Stimulated activated CD8-positive, alpha-beta memory T cell treated with anti-CD3 and anti-CD28 coated beads, Interleukin-15, amount 100 ng/mL, for 4 hours (primary cell): ENCODE measurements at regions not wholly inside any gene's neighbourhood (a gene's known extent, or its start where the extent isn't known, plus 50 kb on each side); places are given as distances from the start of the nearest gene placed in this dataset.
"Not testable (repeated sequence)": the region's sequence is repeated elsewhere in the genome, so short reads cannot be mapped to it uniquely, and the experiment has no call there.

Experiments used
- DNase-seq, 2 donors: peaks; one replicate each; pipeline ENCODE4 v3.0.0-alpha.2; 2020; ENCODE audit warnings: low read depth in 2 of 2

DNA sequence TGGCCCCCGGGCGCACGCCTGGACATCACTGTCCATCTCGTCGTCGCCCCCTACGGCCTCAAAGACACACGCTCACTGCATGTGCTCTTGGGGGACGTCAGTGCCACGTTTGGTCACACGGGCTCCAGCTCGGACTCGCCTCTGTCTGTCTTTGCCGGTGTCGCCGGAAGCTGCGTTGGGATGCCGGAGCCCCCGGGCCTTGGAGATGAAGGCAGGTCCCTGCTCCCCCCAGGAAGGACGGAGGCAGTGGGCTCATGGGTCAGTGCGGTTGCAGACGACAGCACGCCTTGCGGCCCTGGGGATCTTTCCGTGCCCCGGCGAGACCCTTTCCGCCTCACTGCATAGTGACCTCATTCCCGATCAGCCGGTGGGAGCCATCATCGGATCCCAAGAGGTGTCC lies 1399.9 kb upstream of the PCDH10 start:
- DNase-seq, result not testable (repeated sequence)

- DNase-seq, result not testable (repeated sequence)
These were observed 1399.1 kb upstream of the PCDH10 start for GRCh38 chr4:131750006-131750405.

DNA sequence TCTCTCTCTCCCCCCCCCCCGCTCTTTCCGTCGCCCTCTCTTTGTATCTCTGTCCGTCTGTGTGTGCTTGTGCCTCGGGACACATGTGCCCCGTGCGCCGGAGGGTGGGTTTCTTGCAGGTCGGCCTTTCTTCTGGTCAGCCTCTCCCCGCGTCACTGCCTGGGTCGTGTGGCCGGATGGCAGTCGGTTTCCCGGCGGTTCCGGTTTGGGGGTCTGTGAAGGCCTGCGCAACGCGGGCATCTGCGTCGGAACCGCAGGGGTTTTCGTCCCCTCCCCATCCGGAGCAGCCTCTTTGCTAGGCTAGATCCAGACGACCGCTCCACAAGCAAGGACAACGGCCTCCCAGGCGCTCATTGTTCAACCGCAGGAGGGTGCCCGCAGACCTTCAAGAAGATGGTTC lies 1398.6 kb upstream of the PCDH10 start:
- not testable (repeated sequence) for DNase-seq

DNA sequence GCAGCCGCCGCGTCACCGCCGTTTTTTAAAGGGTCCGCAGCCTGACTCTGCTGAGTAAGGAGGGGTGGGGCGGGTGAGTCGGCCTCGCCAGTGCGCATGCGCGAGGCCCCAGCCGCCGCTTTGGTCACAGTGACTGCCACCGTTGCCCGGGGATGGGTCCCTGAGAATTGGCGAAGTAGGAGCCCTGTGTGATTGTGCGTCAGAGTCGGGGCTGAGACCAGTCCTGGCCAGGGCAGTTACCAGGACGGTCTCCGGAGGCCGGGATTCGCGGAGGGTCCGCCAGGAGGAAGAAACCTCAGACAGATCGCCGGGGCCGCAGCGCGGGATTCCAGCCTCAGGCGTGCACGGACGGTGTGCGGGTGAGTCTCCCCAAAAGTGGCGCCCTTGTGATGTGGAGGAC lies 1386.9 kb upstream of the PCDH10 start:
- not testable (repeated sequence) for DNase-seq

DNA sequence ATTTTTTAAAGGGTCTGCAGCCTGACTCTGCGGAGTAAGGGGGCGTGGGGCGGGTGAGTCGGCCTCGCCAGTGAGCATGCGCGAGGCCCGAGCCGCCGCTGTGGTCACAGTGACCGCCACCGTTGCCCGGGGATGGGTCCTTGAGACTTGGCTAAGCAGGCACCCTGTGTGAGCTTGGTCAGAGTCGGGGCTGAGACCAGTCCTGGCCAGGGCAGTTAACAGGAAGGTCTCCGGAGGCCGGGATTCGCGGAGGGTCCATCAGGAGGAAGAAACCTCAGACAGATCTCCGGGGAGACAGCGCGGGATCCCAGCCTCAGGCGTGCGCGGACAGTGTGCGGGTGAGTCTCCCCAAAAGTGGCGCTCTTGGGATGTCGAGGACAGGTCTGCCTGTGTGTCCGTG lies 1384.4 kb upstream of the PCDH10 start:
- DNase-seq, result no peak

- DNase-seq, result not testable (repeated sequence)
These were observed 1374.7 kb upstream of the PCDH10 start for GRCh38 chr4:131774382-131774781.

DNA sequence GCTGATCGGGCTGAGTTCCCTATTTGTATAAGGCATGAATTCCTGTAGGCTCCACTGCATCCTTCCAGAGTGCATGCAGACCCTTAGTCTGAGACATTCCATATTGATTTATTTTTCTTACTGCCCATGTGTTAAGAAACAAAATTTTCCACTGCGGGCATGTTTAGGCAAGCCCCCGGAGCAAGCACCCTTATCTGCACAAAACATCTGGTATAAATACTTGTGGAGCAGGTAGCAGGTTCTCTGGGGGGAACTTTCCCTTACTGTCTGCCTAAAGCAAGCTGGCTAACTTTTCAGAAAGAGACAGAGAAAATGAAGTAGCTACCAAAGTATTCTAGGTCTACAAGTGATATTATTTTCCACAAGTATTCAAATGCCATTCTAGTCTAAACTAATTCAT lies 1338.5 kb upstream of the PCDH10 start:
- not testable (repeated sequence) for DNase-seq
